ENCODE measurements at regions not wholly inside any gene's neighbourhood (a gene's known extent, or its start where the extent isn't known, plus 50 kb on each side); places are given as distances from the start of the nearest gene placed in this dataset.

GRCh38 chr13:58827904-58828303, 1196.4 kb downstream of the PCDH17 start:
- no peak for DNase-seq

- DNase-seq, result no peak
Observed at GRCh38 chr13:58830841-58831240, 1199.3 kb downstream of the PCDH17 start.

GRCh38 chr13:58838615-58839014, 1207.1 kb downstream of the PCDH17 start:
- DNase-seq, result no peak

- DNase-seq, result no peak
Observed at GRCh38 chr13:58843071-58843470, 1211.5 kb downstream of the PCDH17 start.

GRCh38 chr13:58843567-58843966, 1212.0 kb downstream of the PCDH17 start:
- DNase-seq, result no peak

GRCh38 chr13:58850161-58850560, 1218.6 kb downstream of the PCDH17 start:
- DNase-seq, result no peak

GRCh38 chr13:58852076-58852475, 1220.5 kb downstream of the PCDH17 start:
- no peak for DNase-seq

- no peak for DNase-seq
Observed at GRCh38 chr13:58855283-58855682, 1223.7 kb downstream of the PCDH17 start.

- no peak for DNase-seq
Observed at GRCh38 chr13:58858870-58859371, 1227.4 kb downstream of the PCDH17 start.

GRCh38 chr13:58865286-58865685, 1233.7 kb downstream of the PCDH17 start:
- DNase-seq, result no peak

GRCh38 chr13:58869566-58869965, 1238.0 kb downstream of the PCDH17 start:
- DNase-seq, result no peak

GRCh38 chr13:58876473-58876872, 1244.9 kb downstream of the PCDH17 start:
- no peak for DNase-seq

GRCh38 chr13:58879114-58879513, 1247.6 kb downstream of the PCDH17 start:
- no peak for DNase-seq

GRCh38 chr13:58882516-58882915, 1251.0 kb downstream of the PCDH17 start:
- DNase-seq, result no peak

GRCh38 chr13:58883405-58883804, 1251.9 kb downstream of the PCDH17 start:
- DNase-seq, result no peak

- no peak for DNase-seq
Observed at GRCh38 chr13:58884353-58885209, 1253.0 kb downstream of the PCDH17 start.

GRCh38 chr13:58889474-58889873, 1257.9 kb downstream of the PCDH17 start:
- DNase-seq, result no peak

GRCh38 chr13:58893396-58893795, 1261.9 kb downstream of the PCDH17 start:
- no peak for DNase-seq

GRCh38 chr13:58906329-58907007, 1257.3 kb downstream of the DIAPH3 start:
- DNase-seq, result no peak

- DNase-seq, result no peak
Observed at GRCh38 chr13:58907347-58907746, 1256.4 kb downstream of the DIAPH3 start.

GRCh38 chr13:58908019-58908679, 1255.6 kb downstream of the DIAPH3 start:
- DNase-seq, result no peak

GRCh38 chr13:58919551-58919950, 1244.2 kb downstream of the DIAPH3 start:
- DNase-seq, result no peak

GRCh38 chr13:58921129-58921528, 1242.6 kb downstream of the DIAPH3 start:
- DNase-seq, result no peak

GRCh38 chr13:58926858-58927257, 1236.9 kb downstream of the DIAPH3 start:
- DNase-seq, result no peak

Measured in CD4-positive, alpha-beta T cell treated with Interleukin-10 for 1 hour (primary cell).